Prostate gland (tissue), 2 donors: ENCODE measurements at regions not wholly inside any gene's neighbourhood (a gene's known extent, or its start where the extent isn't known, plus 50 kb on each side); places are given as distances from the start of the nearest gene placed in this dataset.

Experiments
- POLR2A ChIP-seq: fragments of 450-650 bp; IDR thresholded peaks from one replicate; pipeline ENCODE4 v1.6.1; 2016; ENCODE audit warnings: antibody characterized with exemption, mild to moderate bottlenecking
- POLR2AphosphoS5 ChIP-seq: sonication (generic); formaldehyde crosslinking; IDR thresholded peaks from one replicate; pipeline ENCODE4 v1.6.1; 2017; ENCODE audit warnings: antibody characterized with exemption
- TF ChIP-seq, protein P1 (sequence below), 4 experiments: fragments of 200-600 bp in 2 of 4; fragments of 450-650 bp in 2 of 4; sonication (generic) in 2 of 4; IDR thresholded peaks; 1 replicate in 3 of 4; 2 replicates in 1 of 4; pipeline ENCODE4 v1.5.1; 2016 to 2019; ENCODE audit warnings: antibody characterized with exemption in 4 of 4, mild to moderate bottlenecking in 2 of 4, moderate library complexity in 2 of 4

DNA sequence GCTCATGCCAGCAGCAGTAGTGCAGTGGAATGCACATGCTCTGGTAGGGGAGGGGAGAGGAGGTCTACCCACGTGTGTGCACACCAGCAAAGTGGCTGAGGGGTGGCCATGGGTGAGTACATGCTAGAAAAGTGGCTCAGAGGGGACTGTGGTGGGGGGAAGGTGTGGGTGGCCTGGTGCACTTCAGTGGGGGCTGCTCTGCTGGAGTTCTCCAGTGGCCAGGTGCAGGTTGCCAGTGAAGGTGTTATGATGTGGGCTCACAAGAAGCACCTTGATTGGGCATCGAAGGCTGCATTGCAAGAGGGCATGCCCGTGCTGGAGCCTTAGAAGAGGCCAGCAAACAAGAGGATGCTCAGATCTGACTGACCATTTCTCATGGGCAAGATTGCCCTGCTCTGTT, 613.6 kb upstream of the PHF14 start:
- TF ChIP-seq, protein P1, sequence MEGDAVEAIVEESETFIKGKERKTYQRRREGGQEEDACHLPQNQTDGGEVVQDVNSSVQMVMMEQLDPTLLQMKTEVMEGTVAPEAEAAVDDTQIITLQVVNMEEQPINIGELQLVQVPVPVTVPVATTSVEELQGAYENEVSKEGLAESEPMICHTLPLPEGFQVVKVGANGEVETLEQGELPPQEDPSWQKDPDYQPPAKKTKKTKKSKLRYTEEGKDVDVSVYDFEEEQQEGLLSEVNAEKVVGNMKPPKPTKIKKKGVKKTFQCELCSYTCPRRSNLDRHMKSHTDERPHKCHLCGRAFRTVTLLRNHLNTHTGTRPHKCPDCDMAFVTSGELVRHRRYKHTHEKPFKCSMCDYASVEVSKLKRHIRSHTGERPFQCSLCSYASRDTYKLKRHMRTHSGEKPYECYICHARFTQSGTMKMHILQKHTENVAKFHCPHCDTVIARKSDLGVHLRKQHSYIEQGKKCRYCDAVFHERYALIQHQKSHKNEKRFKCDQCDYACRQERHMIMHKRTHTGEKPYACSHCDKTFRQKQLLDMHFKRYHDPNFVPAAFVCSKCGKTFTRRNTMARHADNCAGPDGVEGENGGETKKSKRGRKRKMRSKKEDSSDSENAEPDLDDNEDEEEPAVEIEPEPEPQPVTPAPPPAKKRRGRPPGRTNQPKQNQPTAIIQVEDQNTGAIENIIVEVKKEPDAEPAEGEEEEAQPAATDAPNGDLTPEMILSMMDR (IDR thresholded peaks at IDR 0.05), result no peak
- TF ChIP-seq POLR2AphosphoS5, result no peak
- TF ChIP-seq POLR2A, result no peak
